CD8-positive, alpha-beta memory T cell (primary cell): ENCODE measurements at regions not wholly inside any gene's neighbourhood (a gene's known extent, or its start where the extent isn't known, plus 50 kb on each side); places are given as distances from the start of the nearest gene placed in this dataset.

Experiments used
- CTCF ChIA-PET: fragments of 350-600 bp; sonication (Branson Sonifier 250); formaldehyde crosslinking; loops from one replicate; lab custom pipeline; 2021; ENCODE audit warnings: antibody characterized with exemption; lab: Charles Lee
- POLR2A ChIA-PET: fragments of 350-600 bp; sonication (Branson Sonifier 250); formaldehyde crosslinking; loops from one replicate; lab custom pipeline; 2021; ENCODE audit warnings: antibody characterized with exemption; lab: Charles Lee
- DNase-seq, 5 donors: peaks; one replicate each; pipeline versions ENCODE4 v3.0.0 to v3.0.0-alpha.2; 2020 to 2022; ENCODE audit warnings: mixed read lengths in 1 of 5
- H3K27ac ChIP-seq: one replicate; pipeline ENCODE4 v1.7.0; 2013; ENCODE audit warnings: low read depth, mild to moderate bottlenecking, low read length, moderate library complexity
- H3K27me3 ChIP-seq: 2 replicates; pipeline ENCODE4 v1.7.0; 2013; ENCODE audit warnings: low read length, mild to moderate bottlenecking; ENCODE audit not compliant: insufficient read depth, poor library complexity, severe bottlenecking
- H3K36me3 ChIP-seq: 2 replicates; pipeline ENCODE4 v1.7.0; 2013; ENCODE audit warnings: mild to moderate bottlenecking, low read length, moderate library complexity; ENCODE audit not compliant: insufficient read depth
- H3K4me1 ChIP-seq: 2 replicates; pipeline ENCODE4 v1.7.0; 2013; ENCODE audit warnings: mild to moderate bottlenecking, low read length, moderate library complexity; ENCODE audit not compliant: insufficient read depth
- H3K4me3 ChIP-seq: 2 replicates; pipeline ENCODE4 v1.7.0; 2013; ENCODE audit warnings: mild to moderate bottlenecking, low read length
- H3K9me3 ChIP-seq: 2 replicates; pipeline ENCODE4 v1.7.0; 2013; ENCODE audit warnings: mild to moderate bottlenecking, low read length
- H3K27ac Mint-ChIP-seq, 8 donors: one replicate each; pipeline ENCODE4 v1.8.0; 2020 to 2021; ENCODE audit warnings: mixed read lengths in 8 of 8, mild to moderate bottlenecking in 6 of 8, inconsistent platforms in 3 of 8, moderate library complexity in 3 of 8
- H3K27me3 Mint-ChIP-seq, 2 donors: one replicate each; pipeline ENCODE4 v1.8.0; 2020 to 2021; ENCODE audit warnings: mixed read lengths in 2 of 2, mild to moderate bottlenecking in 1 of 2, moderate library complexity in 1 of 2
- H3K36me3 Mint-ChIP-seq, 3 donors: one replicate each; pipeline ENCODE4 v1.8.0; 2020 to 2021; ENCODE audit warnings: mixed read lengths in 3 of 3, inconsistent platforms in 1 of 3, mild to moderate bottlenecking in 1 of 3
- H3K4me1 Mint-ChIP-seq, 3 donors: one replicate each; pipeline ENCODE4 v1.8.0; 2020 to 2021; ENCODE audit warnings: mixed read lengths in 3 of 3, inconsistent platforms in 1 of 3, mild to moderate bottlenecking in 1 of 3
- H3K4me3 Mint-ChIP-seq, 7 donors: one replicate each; pipeline ENCODE4 v1.8.0; 2020 to 2021; ENCODE audit warnings: mixed read lengths in 7 of 7, mild to moderate bottlenecking in 6 of 7, moderate library complexity in 4 of 7, inconsistent platforms in 2 of 7
- H3K9me3 Mint-ChIP-seq, 5 donors: one replicate each; pipeline ENCODE4 v1.8.0; 2020 to 2022; ENCODE audit warnings: mixed read lengths in 5 of 5, mild to moderate bottlenecking in 3 of 5, moderate library complexity in 2 of 5, inconsistent platforms in 1 of 5

- Mint-ChIP-seq H3K9me3 (peaks cover 0 to 28% (median 3%) of the 10 kb centered on the region in 5 donors), H3K4me1 (no peaks in the 10 kb centered on the region), H3K4me3 (no peak overlapping the region), H3K27me3 (no peaks in the 10 kb centered on the region), H3K27ac (no peak overlapping the region), H3K36me3 (no peaks in the 10 kb centered on the region)
- Histone ChIP-seq H3K27me3 (no peaks in the 10 kb centered on the region), H3K4me1 (no peaks in the 10 kb centered on the region), H3K4me3 (no peak overlapping the region), H3K27ac (no peak overlapping the region), H3K9me3 (no peaks in the 10 kb centered on the region), H3K36me3 (no peaks in the 10 kb centered on the region)
- CTCF ChIA-PET: no interaction called here
- DNase-seq: no peak
- POLR2A ChIA-PET: no interaction called here
Measured at GRCh38 chr13:82248762-82249161, 1633.5 kb downstream of the SLITRK1 start.

GRCh38 chr13:82245860-82246259 is 1636.4 kb downstream of the SLITRK1 start:
- CTCF ChIA-PET: no interaction called here
- Histone ChIP-seq H3K27ac (no peak overlapping the region), H3K36me3 (no peaks in the 10 kb centered on the region), H3K9me3 (no peaks in the 10 kb centered on the region), H3K4me3 (no peak overlapping the region), H3K4me1 (no peaks in the 10 kb centered on the region), H3K27me3 (no peaks in the 10 kb centered on the region)
- POLR2A ChIA-PET: no interaction called here
- Mint-ChIP-seq H3K27ac (no peak overlapping the region), H3K9me3 (peaks cover 0 to 7% (median 3%) of the 10 kb centered on the region in 5 donors), H3K4me1 (no peaks in the 10 kb centered on the region), H3K4me3 (no peak overlapping the region), H3K36me3 (no peaks in the 10 kb centered on the region), H3K27me3 (no peaks in the 10 kb centered on the region)
- DNase-seq: no peak

GRCh38 chr13:82224806-82225205 is 1657.5 kb downstream of the SLITRK1 start:
- H3K27me3 Mint-ChIP-seq: no peaks in the 10 kb centered on the region
- Histone ChIP-seq H3K36me3 (no peaks in the 10 kb centered on the region), H3K27me3 (no peaks in the 10 kb centered on the region), H3K9me3 (no peaks in the 10 kb centered on the region), H3K4me1 (no peaks in the 10 kb centered on the region), H3K27ac (no peak overlapping the region), H3K4me3 (no peak overlapping the region)
- ChIA-PET POLR2A (no interaction called here), CTCF (no interaction called here)
- H3K9me3 Mint-ChIP-seq: peaks cover 0 to 22% (median 8%) of the 10 kb centered on the region in 5 donors
- DNase-seq: no peak
- H3K27ac Mint-ChIP-seq: no peak overlapping the region
- no peaks in the 10 kb centered on the region for H3K36me3 Mint-ChIP-seq
- no peak overlapping the region for H3K4me3 Mint-ChIP-seq
- no peaks in the 10 kb centered on the region for H3K4me1 Mint-ChIP-seq

- Histone ChIP-seq H3K27ac (no peak overlapping the region), H3K4me3 (no peak overlapping the region), H3K27me3 (no peaks in the 10 kb centered on the region), H3K36me3 (no peaks in the 10 kb centered on the region), H3K4me1 (no peaks in the 10 kb centered on the region), H3K9me3 (no peaks in the 10 kb centered on the region)
- Mint-ChIP-seq H3K27ac (no peak overlapping the region), H3K4me1 (no peaks in the 10 kb centered on the region), H3K27me3 (no peaks in the 10 kb centered on the region), H3K36me3 (no peaks in the 10 kb centered on the region), H3K4me3 (no peak overlapping the region), H3K9me3 (peaks cover 0 to 14% (median 5%) of the 10 kb centered on the region in 5 donors)
- no peak for DNase-seq
- CTCF ChIA-PET: no interaction called here
- POLR2A ChIA-PET: no interaction called here
Measured at GRCh38 chr13:82221621-82222020, 1660.7 kb downstream of the SLITRK1 start.

GRCh38 chr13:82220641-82221040 is 1661.6 kb downstream of the SLITRK1 start:
- Mint-ChIP-seq H3K4me3 (no peak overlapping the region), H3K9me3 (peaks cover 0 to 8% (median 7%) of the 10 kb centered on the region in 5 donors), H3K27me3 (no peaks in the 10 kb centered on the region), H3K4me1 (no peaks in the 10 kb centered on the region), H3K36me3 (no peaks in the 10 kb centered on the region), H3K27ac (no peak overlapping the region)
- Histone ChIP-seq H3K36me3 (no peaks in the 10 kb centered on the region), H3K27ac (no peak overlapping the region), H3K4me3 (no peak overlapping the region), H3K27me3 (no peaks in the 10 kb centered on the region), H3K4me1 (no peaks in the 10 kb centered on the region), H3K9me3 (no peaks in the 10 kb centered on the region)
- ChIA-PET CTCF (no interaction called here), POLR2A (no interaction called here)
- no peak for DNase-seq

- no peak overlapping the region for H3K4me3 Mint-ChIP-seq
- no peaks in the 10 kb centered on the region for H3K27me3 ChIP-seq
- no peaks in the 10 kb centered on the region for H3K4me1 Mint-ChIP-seq
- no peak overlapping the region for H3K27ac Mint-ChIP-seq
- H3K4me3 ChIP-seq: no peak overlapping the region
- no peak overlapping the region for H3K27ac ChIP-seq
- H3K27me3 Mint-ChIP-seq: no peaks in the 10 kb centered on the region
- H3K9me3 Mint-ChIP-seq: peaks cover 8 to 28% (median 12%) of the 10 kb centered on the region in 5 donors
- POLR2A ChIA-PET: no interaction called here
- no peaks in the 10 kb centered on the region for H3K9me3 ChIP-seq
- CTCF ChIA-PET: no interaction called here
- no peaks in the 10 kb centered on the region for H3K36me3 Mint-ChIP-seq
- no peaks in the 10 kb centered on the region for H3K36me3 ChIP-seq
- H3K4me1 ChIP-seq: no peaks in the 10 kb centered on the region
- no peak for DNase-seq
Measured at GRCh38 chr13:82216165-82216564, 1666.1 kb downstream of the SLITRK1 start.

- no peaks in the 10 kb centered on the region for H3K36me3 Mint-ChIP-seq
- H3K4me3 Mint-ChIP-seq: no peak overlapping the region
- ChIA-PET POLR2A (no interaction called here), CTCF (no interaction called here)
- Histone ChIP-seq H3K9me3 (no peaks in the 10 kb centered on the region), H3K27me3 (no peaks in the 10 kb centered on the region), H3K4me3 (no peak overlapping the region), H3K27ac (no peak overlapping the region), H3K4me1 (no peaks in the 10 kb centered on the region), H3K36me3 (no peaks in the 10 kb centered on the region)
- H3K9me3 Mint-ChIP-seq: peaks cover 8 to 32% (median 15%) of the 10 kb centered on the region in 5 donors
- no peaks in the 10 kb centered on the region for H3K4me1 Mint-ChIP-seq
- DNase-seq: no peak
- no peaks in the 10 kb centered on the region for H3K27me3 Mint-ChIP-seq
- no peak overlapping the region for H3K27ac Mint-ChIP-seq
Measured at GRCh38 chr13:82214341-82214740, 1667.9 kb downstream of the SLITRK1 start.

- Mint-ChIP-seq H3K36me3 (no peaks in the 10 kb centered on the region), H3K27me3 (no peaks in the 10 kb centered on the region), H3K9me3 (peaks cover 2 to 14% (median 7%) of the 10 kb centered on the region in 5 donors), H3K4me1 (no peaks in the 10 kb centered on the region), H3K27ac (no peak overlapping the region), H3K4me3 (no peak overlapping the region)
- ChIA-PET POLR2A (no interaction called here), CTCF (no interaction called here)
- Histone ChIP-seq H3K4me3 (no peak overlapping the region), H3K4me1 (no peaks in the 10 kb centered on the region), H3K36me3 (no peaks in the 10 kb centered on the region), H3K27ac (no peak overlapping the region), H3K27me3 (no peaks in the 10 kb centered on the region), H3K9me3 (no peaks in the 10 kb centered on the region)
- DNase-seq: no peak
Measured at GRCh38 chr13:82206241-82206640, 1676.0 kb downstream of the SLITRK1 start.

GRCh38 chr13:82202398-82202797 is 1679.9 kb downstream of the SLITRK1 start:
- Histone ChIP-seq H3K27me3 (no peaks in the 10 kb centered on the region), H3K27ac (no peak overlapping the region), H3K36me3 (no peaks in the 10 kb centered on the region), H3K4me3 (no peak overlapping the region), H3K9me3 (no peaks in the 10 kb centered on the region), H3K4me1 (no peaks in the 10 kb centered on the region)
- Mint-ChIP-seq H3K27me3 (no peaks in the 10 kb centered on the region), H3K4me1 (no peaks in the 10 kb centered on the region), H3K4me3 (no peak overlapping the region), H3K27ac (no peak overlapping the region), H3K36me3 (no peaks in the 10 kb centered on the region), H3K9me3 (peaks cover 2 to 11% (median 6%) of the 10 kb centered on the region in 5 donors)
- CTCF ChIA-PET: no interaction called here
- POLR2A ChIA-PET: no interaction called here
- no peak for DNase-seq
